D721Med (cell line): ENCODE measurements at regions not wholly inside any gene's neighbourhood (a gene's known extent, or its start where the extent isn't known, plus 50 kb on each side); places are given as distances from the start of the nearest gene placed in this dataset.

Source experiments
- DNase-seq: peaks from one replicate; pipeline ENCODE4 v3.0.0; 2011; ENCODE audit warnings: low spot score; ENCODE audit not compliant: insufficient read length
- FAIRE-seq: peaks from 2 replicates; lab custom pipeline; 2011; peaks lifted over from hg19 to GRCh38; lab: Jason Lieb, UNC
- CTCF ChIP-seq: IDR thresholded peaks from 2 replicates; pipeline ENCODE4 v1.5.1; 2012; ENCODE audit warnings: mild to moderate bottlenecking, control low read depth; ENCODE audit not compliant: insufficient read depth; ENCODE audit errors: missing control alignments

- DNase-seq (no peak), FAIRE-seq (no peak)
- TF ChIP-seq CTCF = no peak
These were observed 1358.7 kb upstream of the SORCS1 start for GRCh38 chr10:108523016-108523800.

GRCh38 chr10:108521827-108522492 is 1357.5 kb upstream of the SORCS1 start:
- TF ChIP-seq CTCF = no peak
- FAIRE-seq (no peak), DNase-seq (no peak)

- DNase-seq (no peak), FAIRE-seq (no peak)
- TF ChIP-seq CTCF = no peak
These were observed 1351.3 kb upstream of the SORCS1 start for GRCh38 chr10:108515821-108516220.

- no peak for DNase-seq
- no peak for FAIRE-seq
- no peak for TF ChIP-seq CTCF
These were observed 1335.9 kb upstream of the SORCS1 start for GRCh38 chr10:108500396-108500795.

- no peak for FAIRE-seq
- TF ChIP-seq CTCF = no peak
- DNase-seq = no peak
These were observed 1331.6 kb upstream of the SORCS1 start for GRCh38 chr10:108496106-108496505.

GRCh38 chr10:108490944-108491343 is 1326.4 kb upstream of the SORCS1 start:
- no peak for DNase-seq
- no peak for FAIRE-seq
- TF ChIP-seq CTCF = no peak

- no peak for DNase-seq
- FAIRE-seq = no peak
- no peak for TF ChIP-seq CTCF
These were observed 1306.9 kb upstream of the SORCS1 start for GRCh38 chr10:108471420-108471819.
